ENCODE measurements at regions not wholly inside any gene's neighbourhood (a gene's known extent, or its start where the extent isn't known, plus 50 kb on each side); places are given as distances from the start of the nearest gene placed in this dataset.

- H3K4me1 ChIP-seq (replicated peaks in 1 of 4; ENCODE audit: control insufficient read depth in 3 of 4, insufficient read depth in 4 of 4, low read length in 3 of 4), result no peaks in the 10 kb centered on the region
- H3K4ac ChIP-seq (replicated peaks; ENCODE audit: insufficient read length, low read depth, low read length), result no peak overlapping the region
- no peak overlapping the region for H3K27ac ChIP-seq (ENCODE audit: low read depth, low read length)
- H3K27me3 ChIP-seq (replicated peaks in 1 of 4; ENCODE audit: control insufficient read depth in 3 of 4, extremely low read depth in 1 of 4, insufficient read depth in 3 of 4, low read length in 3 of 4), result peaks cover 0 to 4% (median 0%) of the 10 kb centered on the region in 4 experiments; a peak in 1 of 7 replicates
- no peak overlapping the region for H2BK12ac ChIP-seq (ENCODE audit: low read depth, low read length)
- 94% methylated on average over 3 of the region's 3 CpGs; no CpG with 5 or more reads in 1 of the 2 experiments for WGBS, 2 experiments (ENCODE audit: extremely low coverage in 1 of 2, insufficient coverage in 1 of 2, insufficient read length in 1 of 2, insufficient replicate concordance in 2 of 2, low coverage in 1 of 2, low lambda C conversion rate in 2 of 2, missing lambda C conversion rate in 1 of 2)
- no peaks in the 10 kb centered on the region for H4K20me1 ChIP-seq (replicated peaks in 1 of 2; ENCODE audit: control insufficient read depth in 1 of 2, insufficient read depth in 2 of 2, low read length in 2 of 2)
- no peak overlapping the region for H2BK120ac ChIP-seq (replicated peaks; ENCODE audit: low read depth, low read length)
- no peaks in the 10 kb centered on the region for H3K23me2 ChIP-seq (ENCODE audit: low read depth, low read length)
- DNase-seq (ENCODE audit: low read depth in 1 of 2, low spot score in 2 of 2), result no peak
- H2BK5ac ChIP-seq (ENCODE audit: low read depth, low read length), result no peak overlapping the region
- H4K8ac ChIP-seq (ENCODE audit: extremely low read depth, insufficient read depth, low read length), result no peak overlapping the region
- no peak overlapping the region for H2AFZ ChIP-seq (ENCODE audit: low read length)
- CTCF ChIA-PET (ENCODE audit: partially characterized antibody), result no interaction called here
- H3K9ac ChIP-seq (replicated peaks in 1 of 4; ENCODE audit: extremely low read depth in 1 of 4, low read depth in 3 of 4, low read length in 3 of 4), result no peak overlapping the region
- TF ChIP-seq KDM4A (IDR thresholded peaks at IDR 0.05; ENCODE audit: low read depth, low read length, severe bottlenecking) (no peak), EZH2 (IDR thresholded peaks at IDR 0.05; ENCODE audit: low read depth, low read length, severe bottlenecking) (no peak), SAP30 (IDR thresholded peaks at IDR 0.05; ENCODE audit: insufficient read depth, insufficient replicate concordance, low read length) (no peak)
- H3K18ac ChIP-seq (ENCODE audit: extremely low read depth, low read length), result no peak overlapping the region
- H2BK15ac ChIP-seq (ENCODE audit: low read length), result no peak overlapping the region
- H2AK5ac ChIP-seq (ENCODE audit: low read depth, low read length), result no peak overlapping the region
- no peak for FAIRE-seq
- H3K79me2 ChIP-seq (ENCODE audit: control insufficient read depth in 1 of 2, insufficient read depth in 2 of 2, low read length in 2 of 2), result no peaks in the 10 kb centered on the region
- H3K4me3 ChIP-seq (ENCODE audit: extremely low read depth in 1 of 4, insufficient read depth in 2 of 4, low read depth in 3 of 4, low read length in 4 of 4), result no peak overlapping the region
- H4K91ac ChIP-seq (replicated peaks; ENCODE audit: insufficient read length, low read length), result no peak overlapping the region
- H3K4me2 ChIP-seq (ENCODE audit: insufficient read depth in 1 of 2, low read depth in 2 of 2, low read length in 2 of 2), result no peak overlapping the region
- no peak overlapping the region for H3K23ac ChIP-seq (ENCODE audit: insufficient read length)
- H3K14ac ChIP-seq (ENCODE audit: insufficient read length), result no peak overlapping the region
- peaks cover 8 to 9% of the 10 kb centered on the region in 2 experiments for H3K9me3 ChIP-seq (ENCODE audit: insufficient read depth in 2 of 2, low read depth in 1 of 2, low read length in 1 of 2)
- POLR2A ChIA-PET (ENCODE audit: partially characterized antibody), result no interaction called here
- no peak overlapping the region for H2BK20ac ChIP-seq (ENCODE audit: low read length)
- H4K5ac ChIP-seq (ENCODE audit: insufficient read length, low read depth, low read length), result no peak overlapping the region
- H3K56ac ChIP-seq (replicated peaks; ENCODE audit: insufficient read length, low read depth, low read length), result no peak overlapping the region
- H3K36me3 ChIP-seq (ENCODE audit: control insufficient read depth in 2 of 4, insufficient read depth in 4 of 4, low read length in 3 of 4), result no peaks in the 10 kb centered on the region
- H3K79me1 ChIP-seq (ENCODE audit: low read depth, low read length), result no peaks in the 10 kb centered on the region
Observed at GRCh38 chr7:54326592-54327167, 215.5 kb upstream of the VSTM2A start.

Data from H1 (cell line).